Thyroid gland (tissue), 4 donors: ENCODE measurements at regions not wholly inside any gene's neighbourhood (a gene's known extent, or its start where the extent isn't known, plus 50 kb on each side); places are given as distances from the start of the nearest gene placed in this dataset.

Experiments used
- POLR2A ChIP-seq, 2 donors: fragments of 450-650 bp; IDR thresholded peaks; one replicate each; pipeline ENCODE4 v1.6.1; 2017; ENCODE audit warnings: antibody characterized with exemption in 2 of 2, mild to moderate bottlenecking in 2 of 2, moderate library complexity in 1 of 2
- TF ChIP-seq, protein P1 (sequence below), 6 experiments: fragments of 200-600 bp in 3 of 6; fragments of 450-650 bp in 3 of 6; sonication (generic) in 3 of 6; IDR thresholded peaks; one replicate each; pipeline ENCODE4 v1.5.1; 2016 to 2019; ENCODE audit warnings: antibody characterized with exemption in 6 of 6, mild to moderate bottlenecking in 2 of 6, inconsistent platforms in 1 of 6, moderate library complexity in 1 of 6

GRCh38 chr1:106960412-106960811 is 96.1 kb upstream of the PRMT6 start:
- no peak for TF ChIP-seq POLR2A (IDR thresholded peaks at IDR 0.05)
- TF ChIP-seq, protein P1, sequence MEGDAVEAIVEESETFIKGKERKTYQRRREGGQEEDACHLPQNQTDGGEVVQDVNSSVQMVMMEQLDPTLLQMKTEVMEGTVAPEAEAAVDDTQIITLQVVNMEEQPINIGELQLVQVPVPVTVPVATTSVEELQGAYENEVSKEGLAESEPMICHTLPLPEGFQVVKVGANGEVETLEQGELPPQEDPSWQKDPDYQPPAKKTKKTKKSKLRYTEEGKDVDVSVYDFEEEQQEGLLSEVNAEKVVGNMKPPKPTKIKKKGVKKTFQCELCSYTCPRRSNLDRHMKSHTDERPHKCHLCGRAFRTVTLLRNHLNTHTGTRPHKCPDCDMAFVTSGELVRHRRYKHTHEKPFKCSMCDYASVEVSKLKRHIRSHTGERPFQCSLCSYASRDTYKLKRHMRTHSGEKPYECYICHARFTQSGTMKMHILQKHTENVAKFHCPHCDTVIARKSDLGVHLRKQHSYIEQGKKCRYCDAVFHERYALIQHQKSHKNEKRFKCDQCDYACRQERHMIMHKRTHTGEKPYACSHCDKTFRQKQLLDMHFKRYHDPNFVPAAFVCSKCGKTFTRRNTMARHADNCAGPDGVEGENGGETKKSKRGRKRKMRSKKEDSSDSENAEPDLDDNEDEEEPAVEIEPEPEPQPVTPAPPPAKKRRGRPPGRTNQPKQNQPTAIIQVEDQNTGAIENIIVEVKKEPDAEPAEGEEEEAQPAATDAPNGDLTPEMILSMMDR (IDR thresholded peaks at IDR 0.05): no peak
